AG04450 (cell line): ENCODE measurements at regions not wholly inside any gene's neighbourhood (a gene's known extent, or its start where the extent isn't known, plus 50 kb on each side); places are given as distances from the start of the nearest gene placed in this dataset.

Source experiments
- CTCF ChIA-PET: fragments of 300-600, 350-600 bp; formaldehyde crosslinking; extraction: SDS; loops from one replicate; lab custom pipeline; 2022; ENCODE audit warnings: antibody characterized with exemption, inconsistent platforms; lab: Charles Lee
- POLR2A ChIA-PET: fragments of 350-600 bp; formaldehyde crosslinking; extraction: SDS; loops from one replicate; lab custom pipeline; 2021; ENCODE audit warnings: antibody characterized with exemption, inconsistent platforms; lab: Yijun Ruan, JAX
- DNase-seq: peaks from one replicate; pipeline ENCODE4 v3.0.0-alpha.2; 2011; ENCODE audit warnings: low read depth, low spot score
- H3K27ac ChIP-seq: one replicate; pipeline ENCODE4 v1.5.1; 2012; ENCODE audit warnings: low read depth, low read length, control low read depth
- H3K27me3 ChIP-seq: one replicate; pipeline ENCODE4 v1.6.0; 2012; ENCODE audit warnings: low read length; ENCODE audit not compliant: control insufficient read depth, insufficient read depth
- H3K4me3 ChIP-seq: 2 replicates; pipeline ENCODE4 v1.5.1; 2011; ENCODE audit warnings: mild to moderate bottlenecking, low read depth, low read length, control low read depth
- H3K9me3 ChIP-seq: 2 replicates; pipeline ENCODE4 v1.5.1; 2012; ENCODE audit warnings: low read length; ENCODE audit not compliant: control insufficient read depth, insufficient read depth
- TF ChIP-seq, protein P1 (sequence below): IDR thresholded peaks from 2 replicates; pipeline ENCODE4 v1.5.1; 2011; ENCODE audit warnings: low read depth, low read length, control low read depth, inconsistent platforms

- TF ChIP-seq, protein P1, sequence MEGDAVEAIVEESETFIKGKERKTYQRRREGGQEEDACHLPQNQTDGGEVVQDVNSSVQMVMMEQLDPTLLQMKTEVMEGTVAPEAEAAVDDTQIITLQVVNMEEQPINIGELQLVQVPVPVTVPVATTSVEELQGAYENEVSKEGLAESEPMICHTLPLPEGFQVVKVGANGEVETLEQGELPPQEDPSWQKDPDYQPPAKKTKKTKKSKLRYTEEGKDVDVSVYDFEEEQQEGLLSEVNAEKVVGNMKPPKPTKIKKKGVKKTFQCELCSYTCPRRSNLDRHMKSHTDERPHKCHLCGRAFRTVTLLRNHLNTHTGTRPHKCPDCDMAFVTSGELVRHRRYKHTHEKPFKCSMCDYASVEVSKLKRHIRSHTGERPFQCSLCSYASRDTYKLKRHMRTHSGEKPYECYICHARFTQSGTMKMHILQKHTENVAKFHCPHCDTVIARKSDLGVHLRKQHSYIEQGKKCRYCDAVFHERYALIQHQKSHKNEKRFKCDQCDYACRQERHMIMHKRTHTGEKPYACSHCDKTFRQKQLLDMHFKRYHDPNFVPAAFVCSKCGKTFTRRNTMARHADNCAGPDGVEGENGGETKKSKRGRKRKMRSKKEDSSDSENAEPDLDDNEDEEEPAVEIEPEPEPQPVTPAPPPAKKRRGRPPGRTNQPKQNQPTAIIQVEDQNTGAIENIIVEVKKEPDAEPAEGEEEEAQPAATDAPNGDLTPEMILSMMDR, result no peak
- POLR2A ChIA-PET, result no interaction called here
- CTCF ChIA-PET, result interaction anchor here (0.8 kb wide), 1 partner anchor 17 kb away, joined by 8 read pairs; no protein-coding TSS in a partner anchor
- Histone ChIP-seq H3K27ac (no peak overlapping the region), H3K27me3 (no peaks in the 10 kb centered on the region), H3K9me3 (no peaks in the 10 kb centered on the region), H3K4me3 (no peak overlapping the region)
- DNase-seq, result no peak
Observed at GRCh38 chr4:127000846-127001245, 631.9 kb upstream of the INTU start.

GRCh38 chr4:127001933-127002332 is 630.8 kb upstream of the INTU start:
- Histone ChIP-seq H3K27me3 (no peaks in the 10 kb centered on the region), H3K9me3 (no peaks in the 10 kb centered on the region), H3K4me3 (no peak overlapping the region), H3K27ac (no peak overlapping the region)
- DNase-seq, result no peak
- CTCF ChIA-PET, result interaction anchor here (0.8 to 1.2 kb wide), 2 partner anchors 10 to 16 kb away, joined by 3 to 8 read pairs; no protein-coding TSS in a partner anchor
- POLR2A ChIA-PET, result no interaction called here
- TF ChIP-seq, protein P1, result no peak

DNA sequence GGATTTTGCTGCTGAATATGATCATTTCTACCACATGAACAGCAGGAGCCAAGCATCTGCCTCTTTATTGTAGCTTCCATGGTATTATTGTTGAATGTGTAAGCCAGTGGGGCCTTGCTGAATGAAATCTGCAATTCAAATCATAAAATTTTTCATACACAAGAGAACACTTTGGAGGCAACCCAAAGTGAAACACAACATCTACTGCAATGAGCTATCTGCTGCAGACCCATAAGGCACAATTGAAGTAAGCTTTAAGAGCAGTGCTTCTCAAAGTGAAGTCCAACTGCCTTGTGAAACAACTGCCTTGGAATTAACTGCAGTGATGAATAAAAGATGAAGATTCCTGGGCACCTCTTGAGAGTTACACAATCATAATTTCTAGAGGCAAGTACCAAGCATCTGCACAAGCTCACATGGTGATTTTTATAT is 626.3 kb upstream of the INTU start:
- POLR2A ChIA-PET, result no interaction called here
- H3K27me3 ChIP-seq, result no peaks in the 10 kb centered on the region
- no peak for DNase-seq
- no peak overlapping the region for H3K27ac ChIP-seq
- no peaks in the 10 kb centered on the region for H3K9me3 ChIP-seq
- H3K4me3 ChIP-seq, result no peak overlapping the region
- TF ChIP-seq, protein P1, result no peak
- CTCF ChIA-PET, result interaction anchor here (0.5 kb wide), 1 partner anchor 221 kb away, joined by 6 read pairs; no protein-coding TSS in a partner anchor

- CTCF ChIA-PET, result no interaction called here
- Histone ChIP-seq H3K9me3 (no peaks in the 10 kb centered on the region), H3K27me3 (no peaks in the 10 kb centered on the region), H3K4me3 (no peak overlapping the region), H3K27ac (no peak overlapping the region)
- TF ChIP-seq, protein P1, result no peak
- POLR2A ChIA-PET, result no interaction called here
- DNase-seq, result no peak
Observed at GRCh38 chr4:127007305-127007704, 625.5 kb upstream of the INTU start.

DNA sequence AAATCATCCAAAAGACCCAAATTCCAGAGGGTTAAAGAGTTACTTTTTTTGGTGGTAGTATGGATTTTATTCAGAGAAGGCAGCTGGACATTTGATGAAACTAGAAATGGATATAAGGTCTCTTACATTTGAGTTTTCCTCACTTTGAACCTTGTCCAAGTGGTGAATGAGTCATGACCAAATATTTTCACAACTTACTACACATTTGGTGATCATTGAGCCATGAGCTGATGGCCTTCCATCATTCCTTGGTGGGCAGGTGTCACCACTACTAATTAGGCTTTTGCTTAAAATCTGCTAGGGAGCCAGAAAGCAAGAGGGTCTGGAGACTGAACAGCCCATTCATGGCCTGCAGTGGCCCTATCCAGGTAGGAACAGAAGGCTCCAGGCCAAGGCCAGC is 620.2 kb upstream of the INTU start:
- TF ChIP-seq, protein P1, result no peak
- Histone ChIP-seq H3K27ac (no peak overlapping the region), H3K27me3 (no peaks in the 10 kb centered on the region), H3K4me3 (no peak overlapping the region), H3K9me3 (no peaks in the 10 kb centered on the region)
- CTCF ChIA-PET, result no interaction called here
- no peak for DNase-seq
- POLR2A ChIA-PET, result no interaction called here
